GM18519 (cell line): ENCODE measurements at regions not wholly inside any gene's neighbourhood (a gene's known extent, or its start where the extent isn't known, plus 50 kb on each side); places are given as distances from the start of the nearest gene placed in this dataset.
"Not testable (repeated sequence)": the region's sequence is repeated elsewhere in the genome, so short reads cannot be mapped to it uniquely, and the experiment has no call there.

Source experiments
- ATAC-seq: cut with Tn5 transposase; IDR thresholded peaks from one replicate; pipeline ENCODE4 v1.9.1; 2021; ENCODE audit warnings: mild to moderate bottlenecking, moderate library complexity; ENCODE audit not compliant: unreplicated experiment, low FRiP score

GRCh38 chr2:176876493-176877103, 336.0 kb upstream of the HNRNPA3 start:
- no peak for ATAC-seq

DNA sequence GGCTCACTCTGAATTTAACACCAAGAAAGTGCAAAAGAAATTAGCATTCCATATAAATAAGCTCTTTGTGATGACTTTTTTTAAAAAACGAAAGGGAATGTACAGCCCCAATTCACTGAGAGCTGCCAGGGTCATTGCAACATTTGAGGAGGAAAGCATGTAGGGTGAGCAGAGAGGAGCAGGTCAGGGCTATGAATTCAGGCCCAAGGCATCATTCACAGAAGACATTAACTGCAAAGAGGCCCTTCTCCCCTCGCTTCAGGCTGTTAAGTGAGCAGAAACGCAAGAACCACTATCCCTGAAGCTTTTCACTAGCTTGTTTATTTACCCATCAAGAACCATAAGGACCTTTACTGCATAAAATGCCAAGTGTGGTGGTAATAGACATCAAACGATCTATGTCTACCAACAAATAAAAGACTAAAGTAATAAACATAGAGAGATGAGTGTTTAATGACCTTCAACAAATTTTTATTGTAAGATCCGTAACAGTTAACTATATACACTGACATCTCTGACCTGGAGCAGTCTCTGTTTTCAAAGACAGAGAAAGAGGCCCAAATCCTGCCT, 333.1 kb upstream of the HNRNPA3 start:
- ATAC-seq: no peak

GRCh38 chr2:176882045-176882444, 330.5 kb upstream of the HNRNPA3 start:
- ATAC-seq: not testable (repeated sequence)

DNA sequence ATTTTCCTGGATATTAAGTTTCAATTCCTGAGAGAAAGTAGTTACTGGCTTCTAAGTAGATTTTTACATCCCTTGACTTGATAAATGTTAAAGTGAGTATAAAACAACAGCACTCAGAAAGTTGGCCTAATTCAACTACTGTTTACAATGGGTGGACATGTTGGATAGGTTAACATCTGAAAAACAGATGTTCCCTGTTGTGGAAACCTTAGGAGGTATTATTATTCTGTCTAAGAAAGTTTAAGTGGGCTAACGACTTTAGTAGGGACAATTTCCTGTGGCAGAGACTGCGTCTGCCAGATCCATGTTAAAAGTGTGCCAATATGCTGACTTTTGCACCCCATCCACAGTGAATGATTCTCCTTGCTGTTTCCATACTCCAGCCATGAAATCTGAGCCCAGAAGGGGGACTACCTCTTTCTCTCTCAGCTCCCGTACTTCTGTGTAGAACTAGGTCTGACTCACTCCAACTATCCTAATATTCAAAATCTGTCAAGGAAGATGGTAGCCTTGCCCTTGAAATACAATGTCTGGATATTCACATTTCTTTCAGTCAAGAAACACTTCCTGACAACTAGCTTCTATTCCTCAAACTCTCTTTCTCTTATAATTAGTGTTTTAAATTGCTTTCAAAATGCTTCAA, 327.5 kb upstream of the HNRNPA3 start:
- ATAC-seq: no peak

GRCh38 chr2:176885661-176886060, 326.9 kb upstream of the HNRNPA3 start:
- ATAC-seq: no peak

- ATAC-seq: no peak
Measured at GRCh38 chr2:176891105-176891504, 321.5 kb upstream of the HNRNPA3 start.

- ATAC-seq: no peak
Measured at GRCh38 chr2:176891857-176892256, 320.7 kb upstream of the HNRNPA3 start.

DNA sequence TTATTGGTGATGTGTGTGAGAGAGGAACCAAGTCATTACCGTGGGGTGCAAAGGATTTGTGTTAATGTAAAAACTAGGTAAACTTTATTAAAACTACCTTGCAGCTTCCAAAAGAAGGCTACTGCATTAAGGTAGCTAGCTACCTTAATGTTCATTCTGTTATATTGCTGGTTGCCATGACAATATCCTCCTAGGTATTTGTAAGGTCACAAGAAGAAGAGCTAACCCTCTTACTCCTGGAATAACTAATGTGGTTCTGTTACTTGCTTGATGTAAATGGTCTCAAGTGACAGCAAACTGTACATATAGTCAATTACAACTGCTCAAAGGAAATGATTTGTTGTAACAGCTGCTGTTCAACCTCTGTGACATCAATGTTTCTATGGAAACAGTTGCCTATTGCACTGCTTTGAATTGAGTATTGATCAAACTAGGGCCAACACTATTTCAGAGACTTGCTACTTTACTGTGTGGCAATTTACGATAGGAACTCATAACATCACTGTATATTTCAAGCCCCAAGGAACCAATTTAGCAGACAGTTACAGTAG, 319.8 kb upstream of the HNRNPA3 start:
- no peak for ATAC-seq

GRCh38 chr2:176895158-176895557, 317.4 kb upstream of the HNRNPA3 start:
- no peak for ATAC-seq

- no peak for ATAC-seq
Measured at GRCh38 chr2:176902454-176902853, 310.1 kb upstream of the HNRNPA3 start.

- not testable (repeated sequence) for ATAC-seq
Measured at GRCh38 chr2:176904053-176904452, 308.5 kb upstream of the HNRNPA3 start.

DNA sequence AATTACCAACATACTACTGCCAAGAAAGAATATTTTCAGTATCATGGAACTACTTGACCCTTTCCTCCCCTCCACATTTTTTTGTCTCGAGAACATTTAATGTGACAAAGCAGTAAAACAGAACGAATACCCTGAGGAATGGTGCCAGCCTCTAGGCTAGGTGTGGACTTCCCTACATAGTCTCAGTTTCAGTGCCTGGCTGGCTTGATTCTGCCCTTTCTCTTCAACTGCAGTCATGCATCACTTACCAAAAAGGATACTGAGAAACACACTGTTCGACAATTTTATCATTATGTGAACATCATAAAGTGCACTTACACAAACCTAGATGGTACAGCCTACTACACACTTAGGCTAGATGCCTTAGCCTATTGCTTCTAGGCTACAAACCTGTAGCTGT, 305.3 kb upstream of the HNRNPA3 start:
- no peak for ATAC-seq

DNA sequence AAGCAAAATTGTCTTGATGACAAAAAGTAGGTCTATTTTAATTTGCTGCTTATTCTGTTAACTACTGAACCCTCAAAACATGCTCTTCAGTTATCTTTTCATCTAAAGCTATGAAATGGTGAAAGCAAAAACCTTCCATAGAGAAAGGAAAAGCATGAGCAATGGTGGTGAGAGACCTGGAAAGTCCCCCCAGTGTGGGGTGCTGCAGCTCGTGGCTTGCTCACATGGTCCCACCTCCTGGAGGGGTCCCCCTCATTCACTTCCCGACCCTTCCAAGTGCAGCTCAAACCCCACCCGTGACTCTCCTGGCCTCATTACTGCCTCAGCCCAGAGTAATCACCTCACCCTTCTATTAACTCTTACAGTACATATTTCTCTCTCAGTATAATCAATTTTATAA, 301.8 kb upstream of the HNRNPA3 start:
- no peak for ATAC-seq

DNA sequence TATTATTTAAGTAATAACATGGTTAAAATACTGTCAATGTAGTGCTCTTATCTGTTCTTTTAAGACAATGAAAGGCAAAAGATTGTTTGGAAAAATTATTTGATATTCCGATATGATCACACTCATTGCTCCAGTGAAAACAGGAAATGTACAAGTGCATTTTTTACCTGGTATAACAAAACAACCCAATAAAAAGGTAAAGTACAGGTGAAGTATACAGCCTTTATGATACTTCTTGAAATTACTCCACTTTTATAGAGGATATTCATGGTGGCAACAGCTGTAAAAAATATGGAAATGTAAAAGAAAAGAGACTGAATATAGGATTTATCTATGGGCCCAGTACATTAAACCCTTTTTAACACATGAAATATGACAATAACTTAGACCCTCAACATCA, 298.6 kb upstream of the HNRNPA3 start:
- no peak for ATAC-seq

DNA sequence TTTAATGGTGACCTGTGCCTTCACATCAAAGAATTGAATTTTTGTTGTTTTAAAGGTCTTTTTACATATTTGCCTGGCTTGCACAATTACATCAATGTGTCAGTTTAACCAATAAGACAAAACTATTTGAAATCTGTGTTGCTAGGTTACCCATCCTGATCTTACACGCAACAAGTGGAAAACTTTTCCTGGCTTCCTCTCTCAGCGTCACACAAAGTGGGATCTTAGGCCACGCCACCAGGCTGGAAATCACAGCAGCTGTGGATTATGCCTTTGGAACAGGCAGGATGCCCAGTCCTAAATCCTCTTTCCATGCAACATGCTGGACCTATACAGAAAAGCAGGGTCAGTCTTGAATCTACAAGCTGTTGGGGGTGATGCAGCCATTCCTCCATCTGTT, 298.2 kb upstream of the HNRNPA3 start:
- ATAC-seq: no peak

DNA sequence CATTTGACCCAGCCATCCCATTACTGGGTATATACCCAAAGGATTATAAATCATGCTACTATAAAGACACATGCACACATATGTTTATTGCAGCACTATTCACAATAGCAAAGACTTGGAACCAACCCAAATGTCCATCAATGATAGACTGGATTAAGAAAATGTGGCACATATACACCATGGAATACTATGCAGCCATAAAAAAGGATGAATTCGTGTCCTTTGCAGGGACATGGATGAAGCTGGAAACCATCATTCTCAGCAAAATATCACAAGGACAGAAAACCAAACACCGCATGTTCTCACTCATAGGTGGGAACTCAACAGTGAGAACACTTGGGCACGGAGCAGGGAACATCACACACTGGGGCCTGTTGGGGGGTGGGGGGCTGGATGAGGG, 290.0 kb upstream of the HNRNPA3 start:
- ATAC-seq: not testable (repeated sequence)

- ATAC-seq: no peak
Measured at GRCh38 chr2:176923205-176923604, 289.4 kb upstream of the HNRNPA3 start.

DNA sequence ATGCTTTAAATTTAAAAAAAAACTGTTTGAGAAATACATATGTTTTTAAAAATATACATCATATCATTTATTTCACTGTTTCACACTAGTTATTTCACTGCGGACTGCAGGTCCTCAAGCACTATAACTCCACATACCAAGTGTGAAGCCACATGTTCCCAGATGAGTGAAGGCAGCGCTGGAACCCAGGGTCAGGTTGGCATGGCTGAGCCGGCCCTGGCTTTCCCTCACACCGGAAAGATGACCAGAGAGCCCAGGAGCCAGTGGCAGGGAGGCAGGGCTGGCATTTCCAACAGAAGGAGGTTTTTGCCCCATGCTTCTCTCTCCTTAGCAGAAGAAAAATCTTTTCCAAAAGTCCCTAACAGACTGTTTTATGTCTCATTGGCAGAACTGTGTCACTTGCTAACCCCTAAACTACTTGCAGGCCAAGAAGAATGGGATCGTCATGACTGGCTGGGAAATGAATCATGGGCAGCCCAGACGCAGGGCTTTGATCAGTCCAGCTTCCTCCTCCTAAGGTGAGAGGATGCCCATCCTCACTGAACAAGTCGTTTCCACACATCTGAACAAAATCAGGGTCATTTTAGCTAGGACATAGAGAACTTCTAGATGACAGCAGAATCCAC, 287.6 kb upstream of the HNRNPA3 start:
- ATAC-seq: no peak

- no peak for ATAC-seq
Measured at GRCh38 chr2:176926453-176926852, 286.1 kb upstream of the HNRNPA3 start.

DNA sequence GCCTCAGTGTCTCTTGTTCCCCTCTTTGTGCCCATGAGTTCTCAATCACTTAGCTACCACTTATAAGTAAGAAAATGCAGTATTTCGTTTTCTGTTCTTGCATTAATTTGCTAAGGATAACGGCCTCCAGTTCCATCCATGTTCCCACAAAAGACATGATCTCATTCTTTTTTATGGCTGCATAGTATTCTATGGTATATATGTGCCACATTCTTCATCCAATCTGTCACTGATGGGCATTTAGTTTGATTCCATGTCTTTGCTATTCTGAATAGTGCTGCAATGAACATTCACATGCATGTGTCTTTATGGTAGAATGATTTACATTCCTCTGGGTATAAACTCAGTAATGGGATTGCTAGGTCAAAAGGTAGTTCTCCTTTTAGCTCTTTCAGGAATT, 283.2 kb upstream of the HNRNPA3 start:
- ATAC-seq: not testable (repeated sequence)
